Mucosa of descending colon (tissue), 3 donors: ENCODE measurements at regions not wholly inside any gene's neighbourhood (a gene's known extent, or its start where the extent isn't known, plus 50 kb on each side); places are given as distances from the start of the nearest gene placed in this dataset.
"Not testable (repeated sequence)": the region's sequence is repeated elsewhere in the genome, so short reads cannot be mapped to it uniquely, and the experiment has no call there.

Source experiments
- ATAC-seq: fragments of 200-7000 bp; cut with Tn5 transposase; one replicate; pipeline ENCODE4 v1.9.1; 2020; ENCODE audit warnings: mild to moderate bottlenecking, moderate library complexity
- DNase-seq, 3 donors: peaks; one replicate each; pipeline ENCODE4 v3.0.0-alpha.2; 2020
- H3K36me3 ChIP-seq: fragments of 200-600 bp; one replicate; pipeline ENCODE4 v1.8.0; 2021; ENCODE audit warnings: low read depth, mild to moderate bottlenecking
- H3K4me1 ChIP-seq: fragments of 200-600 bp; one replicate; pipeline ENCODE4 v1.8.0; 2021; ENCODE audit warnings: low read depth, mild to moderate bottlenecking
- H3K4me3 ChIP-seq: fragments of 200-600 bp; one replicate; pipeline ENCODE4 v1.8.0; 2021; ENCODE audit warnings: mild to moderate bottlenecking
- H3K9me3 ChIP-seq: fragments of 200-600 bp; one replicate; pipeline ENCODE4 v1.8.0; 2021; ENCODE audit warnings: mild to moderate bottlenecking
- intact Hi-C, 2 donors: fragments of 100-400 bp; cut with DNase I in 1 of 2; cut with micrococcal nuclease in 1 of 2; formaldehyde crosslinking; loops; one replicate each; pipeline versions ENCODE4 v1.11.0 to v1.11.1; 2022; cut with DNase I, micrococcal nuclease
- TF ChIP-seq, protein P1 (sequence below): fragments of 200-600 bp; IDR thresholded peaks from one replicate; pipeline ENCODE4 v1.8.0; 2022; ENCODE audit warnings: antibody characterized with exemption, mild to moderate bottlenecking
- donor health status: DM: no; HTN: no; CAD: no; lungs with moderate emphysema.
- donor health status: DM: no; HTN: no; CAD: no.
- donor health status: DM: no; HTN: yes; CAD: no.

DNA sequence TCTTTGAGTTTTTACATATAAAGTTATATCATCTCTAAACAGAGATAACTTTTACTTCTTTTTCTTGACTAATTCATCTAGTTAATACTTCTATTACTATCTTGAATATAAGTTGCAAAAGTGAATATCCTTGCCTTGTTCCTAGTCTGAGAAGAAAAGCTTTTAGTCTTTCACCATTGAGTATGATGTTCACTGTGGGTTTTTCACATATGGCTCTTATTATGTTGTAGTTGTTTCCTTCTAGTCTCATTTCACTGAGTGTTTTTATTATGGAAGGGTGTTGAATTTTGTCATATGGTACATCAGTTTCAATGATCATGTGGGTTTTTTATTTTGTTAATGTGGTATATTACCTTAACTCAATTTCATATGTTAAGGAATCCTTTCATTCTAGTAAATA lies 488.3 kb downstream of the COL12A1 start:
- ATAC-seq (no peak), DNase-seq (no peak)
- Histone ChIP-seq H3K36me3 (no peaks in the 10 kb centered on the region), H3K4me3 (no peak overlapping the region), H3K4me1 (no peaks in the 10 kb centered on the region), H3K9me3 (no peaks in the 10 kb centered on the region)
- intact Hi-C loops: no loop called here
- TF ChIP-seq, protein P1, sequence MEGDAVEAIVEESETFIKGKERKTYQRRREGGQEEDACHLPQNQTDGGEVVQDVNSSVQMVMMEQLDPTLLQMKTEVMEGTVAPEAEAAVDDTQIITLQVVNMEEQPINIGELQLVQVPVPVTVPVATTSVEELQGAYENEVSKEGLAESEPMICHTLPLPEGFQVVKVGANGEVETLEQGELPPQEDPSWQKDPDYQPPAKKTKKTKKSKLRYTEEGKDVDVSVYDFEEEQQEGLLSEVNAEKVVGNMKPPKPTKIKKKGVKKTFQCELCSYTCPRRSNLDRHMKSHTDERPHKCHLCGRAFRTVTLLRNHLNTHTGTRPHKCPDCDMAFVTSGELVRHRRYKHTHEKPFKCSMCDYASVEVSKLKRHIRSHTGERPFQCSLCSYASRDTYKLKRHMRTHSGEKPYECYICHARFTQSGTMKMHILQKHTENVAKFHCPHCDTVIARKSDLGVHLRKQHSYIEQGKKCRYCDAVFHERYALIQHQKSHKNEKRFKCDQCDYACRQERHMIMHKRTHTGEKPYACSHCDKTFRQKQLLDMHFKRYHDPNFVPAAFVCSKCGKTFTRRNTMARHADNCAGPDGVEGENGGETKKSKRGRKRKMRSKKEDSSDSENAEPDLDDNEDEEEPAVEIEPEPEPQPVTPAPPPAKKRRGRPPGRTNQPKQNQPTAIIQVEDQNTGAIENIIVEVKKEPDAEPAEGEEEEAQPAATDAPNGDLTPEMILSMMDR: no peak

DNA sequence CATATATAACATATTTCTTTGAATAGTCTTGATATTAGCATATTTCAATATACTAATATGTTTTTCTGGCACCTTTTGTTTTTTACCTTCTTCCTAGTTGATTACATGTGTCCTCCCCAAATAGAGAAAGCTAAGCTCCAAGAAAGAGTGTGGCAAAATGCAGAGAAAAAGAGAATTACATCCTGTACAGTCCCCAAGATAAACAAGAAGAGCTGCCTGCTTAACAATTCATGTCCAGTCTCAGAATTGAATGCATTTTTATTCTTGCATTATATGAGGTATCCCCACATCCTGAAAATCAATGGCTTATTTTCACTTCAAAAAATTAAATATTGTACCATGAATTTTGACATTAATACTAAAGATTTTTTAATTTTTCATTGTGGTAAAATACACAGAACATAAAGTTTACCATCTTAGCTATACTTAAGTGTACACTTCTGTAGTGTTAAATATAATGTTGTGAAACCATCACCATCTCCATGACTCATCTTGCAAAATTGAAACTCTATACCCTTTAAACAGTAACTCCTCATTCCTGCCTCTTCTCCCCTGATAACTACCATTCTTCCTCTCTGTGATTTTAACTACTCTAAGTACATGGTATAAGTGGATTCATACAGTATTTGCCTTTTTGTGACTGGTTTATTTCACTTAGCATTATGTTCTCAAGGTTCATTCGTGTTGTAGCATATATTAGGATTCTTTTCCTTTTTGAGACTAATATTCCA lies 490.3 kb downstream of the COL12A1 start:
- TF ChIP-seq, protein P1: no peak
- Histone ChIP-seq H3K4me1 (no peaks in the 10 kb centered on the region), H3K36me3 (no peaks in the 10 kb centered on the region), H3K9me3 (no peaks in the 10 kb centered on the region), H3K4me3 (no peak overlapping the region)
- intact Hi-C loops: no loop called here
- no peak for DNase-seq
- ATAC-seq: no peak

DNA sequence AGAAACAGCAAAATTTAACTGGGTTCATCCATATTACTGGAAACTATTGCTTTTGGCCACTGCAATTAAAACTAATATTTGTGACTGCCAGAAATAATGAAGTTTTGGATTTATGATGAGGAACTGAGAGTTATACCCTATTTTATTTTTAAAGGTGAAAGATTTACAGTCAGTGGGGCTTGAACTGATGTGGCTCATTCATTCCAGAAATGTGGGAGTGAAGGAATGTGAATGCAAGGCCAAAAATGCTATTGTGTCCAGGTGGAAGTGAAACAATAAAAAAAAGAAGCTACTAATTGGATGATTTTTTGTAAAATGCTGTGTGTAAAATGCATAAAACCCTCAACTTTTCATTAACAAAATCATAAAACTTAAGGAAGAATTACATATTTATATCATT lies 491.9 kb downstream of the COL12A1 start:
- DNase-seq (no peak), ATAC-seq (no peak)
- no peaks in the 10 kb centered on the region for H3K9me3 ChIP-seq
- TF ChIP-seq, protein P1: no peak
- no peaks in the 10 kb centered on the region for H3K36me3 ChIP-seq
- H3K4me3 ChIP-seq: no peak overlapping the region
- intact Hi-C loops: no loop called here
- no peaks in the 10 kb centered on the region for H3K4me1 ChIP-seq

DNA sequence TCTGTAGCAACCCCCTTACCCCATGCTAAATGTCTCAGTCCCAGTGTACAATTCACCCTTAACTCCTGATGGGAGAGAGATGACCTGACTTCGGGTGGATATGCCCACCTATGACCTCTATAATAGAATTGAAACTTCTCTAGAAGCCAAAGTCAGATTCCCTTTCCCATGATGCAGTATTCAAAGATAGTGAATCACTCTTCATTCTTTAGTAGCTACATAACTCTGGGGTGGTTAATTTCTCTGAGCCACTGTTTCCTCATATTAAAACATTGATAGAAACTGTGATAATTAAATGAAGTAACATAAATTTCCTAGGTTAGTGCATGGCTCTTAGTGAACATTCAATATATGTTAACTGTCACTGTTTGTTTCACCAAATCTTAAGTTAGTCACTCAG lies 500.4 kb downstream of the COL12A1 start:
- ATAC-seq (no peak), DNase-seq (no peak)
- H3K4me3 ChIP-seq: no peak overlapping the region
- H3K9me3 ChIP-seq: no peaks in the 10 kb centered on the region
- H3K4me1 ChIP-seq: no peaks in the 10 kb centered on the region
- H3K36me3 ChIP-seq: no peaks in the 10 kb centered on the region
- intact Hi-C loops: no loop called here
- TF ChIP-seq, protein P1: no peak

DNA sequence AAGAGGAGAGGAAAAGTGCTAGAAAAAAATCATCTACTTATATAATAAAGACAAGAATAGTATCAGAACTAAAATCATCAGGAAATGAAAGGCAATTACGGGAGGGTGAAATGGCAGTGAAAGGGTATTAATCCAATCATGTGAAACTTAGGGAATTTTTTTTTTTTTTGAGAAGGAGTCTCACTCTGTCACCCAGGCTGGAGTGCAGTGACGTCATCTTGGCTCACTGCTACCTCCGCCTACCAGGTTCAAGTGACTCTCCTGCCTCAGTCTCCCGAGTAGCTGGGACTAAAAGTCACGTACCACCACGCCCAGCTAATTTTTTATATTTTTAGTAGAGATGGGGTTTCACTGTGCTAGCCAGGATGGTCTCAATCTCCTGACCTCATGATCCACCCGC lies 501.3 kb downstream of the COL12A1 start:
- intact Hi-C loops, H3K9me3 ChIP-seq, DNase-seq, ATAC-seq, H3K4me1 ChIP-seq, H3K36me3 ChIP-seq, H3K4me3 ChIP-seq: not testable (repeated sequence)

DNA sequence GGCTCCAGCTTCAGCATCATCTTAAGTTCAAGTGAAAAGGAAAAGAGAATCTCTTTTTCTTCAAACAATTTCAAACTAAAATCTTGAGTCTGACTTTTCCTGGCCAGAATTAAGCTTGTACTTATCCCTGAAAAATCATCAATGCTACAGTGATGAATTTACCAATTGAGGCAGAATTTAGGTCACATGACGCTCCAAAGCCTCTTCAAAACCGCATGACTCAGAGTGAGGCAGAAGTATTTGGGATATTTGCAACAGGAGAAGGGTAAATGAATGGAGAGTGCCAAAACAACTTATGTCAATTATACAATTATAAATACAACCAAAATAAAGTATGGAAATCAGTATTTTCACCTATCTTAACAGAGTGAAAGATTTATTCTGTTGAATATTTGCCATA lies 515.5 kb downstream of the COL12A1 start:
- no peak for DNase-seq
- Histone ChIP-seq H3K36me3 (no peaks in the 10 kb centered on the region), H3K4me1 (no peaks in the 10 kb centered on the region), H3K9me3 (no peaks in the 10 kb centered on the region), H3K4me3 (no peak overlapping the region)
- intact Hi-C loops: no loop called here
- no peak for ATAC-seq
- TF ChIP-seq, protein P1: no peak
